CD14-positive monocyte (primary cell): ENCODE measurements at regions not wholly inside any gene's neighbourhood (a gene's known extent, or its start where the extent isn't known, plus 50 kb on each side); places are given as distances from the start of the nearest gene placed in this dataset.

ENCODE experiments used
- DNase-seq, 3 donors: peaks; one replicate each; pipeline ENCODE4 v3.0.0-alpha.2; 2011 to 2022
- H2AFZ ChIP-seq: 2 replicates; pipeline ENCODE4 v1.6.0; 2012; ENCODE audit warnings: mild to moderate bottlenecking, low read depth, low read length, inconsistent platforms; ENCODE audit not compliant: insufficient read depth, poor library complexity, severe bottlenecking
- H3K27ac ChIP-seq, 2 donors: 1 replicate in 1 of 2; 2 replicates in 1 of 2; pipeline ENCODE4 v1.5.1; 2012 to 2013; ENCODE audit warnings: low read length in 2 of 2, control low read depth in 1 of 2, inconsistent platforms in 1 of 2, low read depth in 1 of 2, mild to moderate bottlenecking in 1 of 2
- H3K27me3 ChIP-seq, 2 donors: one replicate each; pipeline versions ENCODE4 v1.6.0 to v1.6.1; 2011 to 2013; ENCODE audit warnings: low read length in 2 of 2; ENCODE audit not compliant: control insufficient read depth in 2 of 2, insufficient read depth in 2 of 2
- H3K36me3 ChIP-seq, 2 donors: replicated peaks in 1 of 2; 1 replicate in 1 of 2; 2 replicates in 1 of 2; pipeline versions ENCODE4 v1.5.1 to v1.6.1; 2012 to 2013; ENCODE audit warnings: low read length in 2 of 2, control low read depth in 1 of 2, inconsistent platforms in 1 of 2, mild to moderate bottlenecking in 1 of 2; ENCODE audit not compliant: insufficient read depth in 2 of 2, control insufficient read depth in 1 of 2
- H3K4me1 ChIP-seq, 2 donors: 1 replicate in 1 of 2; 2 replicates in 1 of 2; pipeline versions ENCODE4 v1.5.1 to v1.6.1; 2012 to 2013; ENCODE audit warnings: low read length in 2 of 2, control low read depth in 1 of 2, inconsistent platforms in 1 of 2, mild to moderate bottlenecking in 1 of 2, moderate library complexity in 1 of 2; ENCODE audit not compliant: insufficient read depth in 2 of 2, control insufficient read depth in 1 of 2
- H3K4me2 ChIP-seq: replicated peaks from 2 replicates; pipeline ENCODE3; 2012; ENCODE audit warnings: low read length, moderate library complexity, mild to moderate bottlenecking; ENCODE audit not compliant: poor library complexity, severe bottlenecking; ENCODE audit errors: extremely low read depth
- H3K4me3 ChIP-seq, 3 experiments: fragments of 200-600 bp in 1 of 3; sonication (generic) in 1 of 3; replicated peaks in 1 of 3; 1 replicate in 2 of 3; 2 replicates in 1 of 3; pipeline ENCODE4 v1.5.1; 2011 to 2013; ENCODE audit warnings: low read length in 3 of 3, mild to moderate bottlenecking in 3 of 3, control low read depth in 2 of 3, low read depth in 2 of 3, inconsistent platforms in 1 of 3, moderate library complexity in 1 of 3
- H3K79me2 ChIP-seq: 2 replicates; pipeline ENCODE4 v1.6.0; 2012; ENCODE audit warnings: mild to moderate bottlenecking, control low read depth, inconsistent platforms, low read length, moderate library complexity; ENCODE audit not compliant: insufficient read depth
- H3K9ac ChIP-seq: 2 replicates; pipeline ENCODE4 v1.6.0; 2017; ENCODE audit warnings: low read length, mild to moderate bottlenecking; ENCODE audit not compliant: insufficient read depth, poor library complexity, severe bottlenecking
- H3K9me3 ChIP-seq, 2 donors: replicated peaks in 1 of 2; 1 replicate in 1 of 2; 2 replicates in 1 of 2; pipeline versions ENCODE4 v1.5.1 to v1.6.1; 2012 to 2013; ENCODE audit warnings: low read length in 2 of 2, control low read depth in 1 of 2; ENCODE audit not compliant: control insufficient read depth in 1 of 2, insufficient read depth in 1 of 2
- H4K20me1 ChIP-seq: 2 replicates; pipeline ENCODE4 v1.6.0; 2012; ENCODE audit warnings: mild to moderate bottlenecking, low read length, control low read depth, moderate library complexity; ENCODE audit not compliant: insufficient read depth
- H3K27ac Mint-ChIP-seq, 7 donors: one replicate each; pipeline ENCODE4 v1.8.0; 2020; ENCODE audit warnings: mild to moderate bottlenecking in 7 of 7, mixed read lengths in 7 of 7, moderate library complexity in 6 of 7, inconsistent platforms in 2 of 7
- H3K27me3 Mint-ChIP-seq, 3 donors: one replicate each; pipeline ENCODE4 v1.8.0; 2021 to 2022; ENCODE audit warnings: low read depth in 3 of 3, mild to moderate bottlenecking in 3 of 3, mixed read lengths in 3 of 3, moderate library complexity in 3 of 3, inconsistent platforms in 1 of 3
- H3K36me3 Mint-ChIP-seq, 2 donors: one replicate each; pipeline ENCODE4 v1.8.0; 2020; ENCODE audit warnings: mixed read lengths in 2 of 2, inconsistent platforms in 1 of 2, mild to moderate bottlenecking in 1 of 2
- H3K4me1 Mint-ChIP-seq: one replicate; pipeline ENCODE4 v1.8.0; 2020; ENCODE audit warnings: mild to moderate bottlenecking, mixed read lengths
- H3K4me3 Mint-ChIP-seq, 2 donors: one replicate each; pipeline ENCODE4 v1.8.0; 2020; ENCODE audit warnings: mild to moderate bottlenecking in 2 of 2, mixed read lengths in 2 of 2, moderate library complexity in 1 of 2
- H3K9me3 Mint-ChIP-seq, 7 donors: one replicate each; pipeline ENCODE4 v1.8.0; 2020 to 2022; ENCODE audit warnings: mixed read lengths in 7 of 7, mild to moderate bottlenecking in 6 of 7, moderate library complexity in 6 of 7, inconsistent platforms in 2 of 7
- CTCF ChIP-seq: fragments of 200-600 bp; IDR thresholded peaks from one replicate; pipeline ENCODE4 v1.8.0; 2022; ENCODE audit warnings: antibody characterized with exemption, mild to moderate bottlenecking
- WGBS: methylation state at CpG from one replicate; pipeline ENCODE4 v1.1.5; 2013; ENCODE audit warnings: missing lambda C conversion rate; ENCODE audit not compliant: insufficient coverage; 5-methylcytosine and 5-hydroxymethylcytosine counted together
- intact Hi-C, 2 donors: fragments of 100-400 bp; cut with micrococcal nuclease; formaldehyde crosslinking; loops; one replicate each; pipeline versions ENCODE4 v1.15.0 to v1.15.1; 2023

DNA sequence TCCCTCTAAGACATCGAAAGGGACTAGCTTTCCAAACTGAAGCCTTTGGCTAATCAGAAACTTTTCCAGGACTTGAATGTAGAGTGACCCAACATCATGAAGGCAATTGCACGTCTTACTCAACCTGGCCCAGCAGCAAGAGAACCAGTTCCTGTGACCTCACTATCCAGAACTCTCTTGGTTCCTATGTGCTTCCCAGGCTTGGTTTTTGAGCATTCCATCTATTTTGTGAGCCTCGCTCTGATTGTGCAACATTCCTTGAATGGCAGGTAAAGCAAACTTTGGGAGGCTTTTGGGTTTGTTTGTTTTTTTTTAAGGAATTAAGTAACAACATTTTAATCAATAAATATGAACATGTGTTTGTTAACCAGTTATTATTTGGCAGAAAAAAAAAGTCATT lies 183.6 kb upstream of the EGLN3 start:
- H4K20me1 ChIP-seq, result no peaks in the 10 kb centered on the region
- DNase-seq, result no peak
- intact Hi-C loops, result no loop called here
- Mint-ChIP-seq H3K27me3 (peaks cover 5 to 38% (median 12%) of the 10 kb centered on the region in 3 donors), H3K36me3 (no peaks in the 10 kb centered on the region), H3K4me1 (peaks cover 3% of the 10 kb centered on the region), H3K9me3 (peaks cover 0 to 2% (median 0%) of the 10 kb centered on the region in 7 donors), H3K27ac (no peak overlapping the region), H3K4me3 (no peak overlapping the region)
- 95% methylated on average over 2 of the region's 3 CpGs for WGBS
- H3K9ac ChIP-seq, result no peak overlapping the region
- H3K36me3 ChIP-seq, result no peaks in the 10 kb centered on the region
- no peak overlapping the region for H2AFZ ChIP-seq
- TF ChIP-seq CTCF, result no peak
- H3K4me2 ChIP-seq, result no peak overlapping the region
- no peak overlapping the region for H3K27ac ChIP-seq
- H3K4me3 ChIP-seq, result no peak overlapping the region
- H3K79me2 ChIP-seq, result no peaks in the 10 kb centered on the region
- no peaks in the 10 kb centered on the region for H3K9me3 ChIP-seq
- H3K27me3 ChIP-seq, result peaks cover 8% of the 10 kb centered on the region in 2 donors
- H3K4me1 ChIP-seq, result no peaks in the 10 kb centered on the region

- DNase-seq, result no peak
- peaks cover 0 to 3% (median 0%) of the 10 kb centered on the region in 7 donors for H3K9me3 Mint-ChIP-seq
- no peak overlapping the region for H3K4me3 Mint-ChIP-seq
- Histone ChIP-seq H3K36me3 (no peaks in the 10 kb centered on the region), H3K4me1 (no peaks in the 10 kb centered on the region), H3K27me3 (peaks cover 0 to 8% of the 10 kb centered on the region in 2 donors), H2AFZ (no peak overlapping the region), H3K9me3 (no peaks in the 10 kb centered on the region), H3K9ac (no peak overlapping the region), H4K20me1 (no peaks in the 10 kb centered on the region), H3K27ac (no peak overlapping the region), H3K4me3 (no peak overlapping the region), H3K4me2 (no peak overlapping the region), H3K79me2 (no peaks in the 10 kb centered on the region)
- H3K27me3 Mint-ChIP-seq, result peaks cover 7 to 19% (median 15%) of the 10 kb centered on the region in 3 donors
- H3K4me1 Mint-ChIP-seq, result no peaks in the 10 kb centered on the region
- TF ChIP-seq CTCF, result no peak
- intact Hi-C loops, result no loop called here
- H3K36me3 Mint-ChIP-seq, result no peaks in the 10 kb centered on the region
- peak overlapping the region in 1 of 7 donors; percentile 31 for H3K27ac Mint-ChIP-seq
- WGBS, result 81% methylated on average over 7 of the region's 7 CpGs
These were observed 179.2 kb upstream of the EGLN3 start for GRCh38 chr14:34129927-34130552.
